ENCODE measurements at regions not wholly inside any gene's neighbourhood (a gene's known extent, or its start where the extent isn't known, plus 50 kb on each side); places are given as distances from the start of the nearest gene placed in this dataset.

GRCh38 chr2:39498786-39499185 lies 61.7 kb upstream of the MAP4K3 start:
- TF ChIP-seq TCF7L2 (IDR thresholded peaks at IDR 0.05; ENCODE audit: low read depth, low read length) (no peak), REST (IDR thresholded peaks at IDR 0.05; ENCODE audit: insufficient read depth in 1 of 2, low read depth in 2 of 2, low read length in 1 of 2) (no peak), POLR2AphosphoS5 (IDR thresholded peaks at IDR 0.05; ENCODE audit: low read depth, low read length) (no peak), CTCF (IDR thresholded peaks at IDR 0.05) (no peak), SIN3A (IDR thresholded peaks at IDR 0.05; ENCODE audit: borderline replicate concordance, insufficient read depth, low read depth, low read length) (no peak)
- ChIA-PET CTCF (no interaction called here), POLR2A (no interaction called here)

GRCh38 chr2:39499336-39499735 lies 62.3 kb upstream of the MAP4K3 start:
- Histone ChIP-seq H3K27ac (ENCODE audit: low read length) (no peak overlapping the region), H3K4me1 (ENCODE audit: control insufficient read depth, insufficient read depth, low read length) (no peaks in the 10 kb centered on the region; the same call in 1 of the 2 replicates), H3K27me3 (ENCODE audit: control insufficient read depth, insufficient read depth, low read length) (no peaks in the 10 kb centered on the region), H3K9me3 (ENCODE audit: control insufficient read depth, insufficient read depth, low read depth, low read length) (no peaks in the 10 kb centered on the region), H3K36me3 (ENCODE audit: control insufficient read depth, insufficient read depth, low read length) (no peaks in the 10 kb centered on the region), H3K4me3 (ENCODE audit: low read depth in 2 of 2, low read length in 2 of 2) (no peak overlapping the region)
- DNase-seq (ENCODE audit: low read depth, low spot score) (no peak), ATAC-seq (no peak)
- BruUV-seq (replicated peaks): no TSS peak
- TF ChIP-seq POLR2AphosphoS5 (IDR thresholded peaks at IDR 0.05; ENCODE audit: low read depth, low read length): no peak
- TF ChIP-seq SIN3A (IDR thresholded peaks at IDR 0.05; ENCODE audit: borderline replicate concordance, insufficient read depth, low read depth, low read length): no peak
- TF ChIP-seq CTCF (IDR thresholded peaks at IDR 0.05): no peak
- TF ChIP-seq REST (IDR thresholded peaks at IDR 0.05; ENCODE audit: insufficient read depth in 1 of 2, low read depth in 2 of 2, low read length in 1 of 2): no peak
- TF ChIP-seq TCF7L2 (IDR thresholded peaks at IDR 0.05; ENCODE audit: low read depth, low read length): no peak
- ChIA-PET POLR2A (no interaction called here), CTCF (no interaction called here)
- in situ Hi-C loops (cut with HindIII; ENCODE audit: low pct_unique_long_range_greater_than_20kb, low sequenced_read_pairs): no loop called here
- intact Hi-C loops (cut with micrococcal nuclease; ENCODE audit: unreplicated experiment): no loop called here

More at GRCh38 chr2:39498786-39499185, 61.7 kb upstream of the MAP4K3 start:
- no TSS peak for BruUV-seq (replicated peaks)
- Histone ChIP-seq H3K27me3 (ENCODE audit: control insufficient read depth, insufficient read depth, low read length) (no peaks in the 10 kb centered on the region), H3K4me1 (ENCODE audit: control insufficient read depth, insufficient read depth, low read length) (no peaks in the 10 kb centered on the region; the same call in 1 of the 2 replicates), H3K4me3 (ENCODE audit: low read depth in 2 of 2, low read length in 2 of 2) (no peak overlapping the region), H3K9me3 (ENCODE audit: control insufficient read depth, insufficient read depth, low read depth, low read length) (no peaks in the 10 kb centered on the region), H3K27ac (ENCODE audit: low read length) (no peak overlapping the region), H3K36me3 (ENCODE audit: control insufficient read depth, insufficient read depth, low read length) (no peaks in the 10 kb centered on the region)
- in situ Hi-C loops (cut with HindIII; ENCODE audit: low pct_unique_long_range_greater_than_20kb, low sequenced_read_pairs): no loop called here
- intact Hi-C loops (cut with micrococcal nuclease; ENCODE audit: unreplicated experiment): no loop called here
- no peak for ATAC-seq
- no peak for DNase-seq (ENCODE audit: low read depth, low spot score)

Data from Panc1 (cell line).